ENCODE measurements at regions not wholly inside any gene's neighbourhood (a gene's known extent, or its start where the extent isn't known, plus 50 kb on each side); places are given as distances from the start of the nearest gene placed in this dataset.

- TF ChIP-seq FOXM1 (IDR thresholded peaks at IDR 0.05; ENCODE audit: borderline replicate concordance): no peak
- TF ChIP-seq SUZ12 (IDR thresholded peaks at IDR 0.05): no peak
- TF ChIP-seq NFRKB (IDR thresholded peaks at IDR 0.05): no peak
- TF ChIP-seq PKNOX1 (IDR thresholded peaks at IDR 0.05): no peak
- no peak for TF ChIP-seq CTBP1 (IDR thresholded peaks at IDR 0.05; ENCODE audit: borderline replicate concordance)
- TF ChIP-seq LEF1 (IDR thresholded peaks at IDR 0.05; ENCODE audit: borderline replicate concordance): no peak
Measured at GRCh38 chr5:39491210-39491609, 66.4 kb upstream of the DAB2 start.
